Choroid plexus epithelial cell (primary cell): ENCODE measurements at regions not wholly inside any gene's neighbourhood (a gene's known extent, or its start where the extent isn't known, plus 50 kb on each side); places are given as distances from the start of the nearest gene placed in this dataset.

Experiments used
- DNase-seq: peaks from one replicate; pipeline ENCODE4 v3.0.0-alpha.2; 2010; ENCODE audit warnings: low read depth
- H3K4me3 ChIP-seq: 2 replicates; pipeline ENCODE4 v1.5.1; 2011; ENCODE audit warnings: low read depth, mild to moderate bottlenecking, control low read depth, low read length, moderate library complexity
- TF ChIP-seq, protein P1 (sequence below): conservative IDR thresholded peaks from 2 replicates; pipeline ENCODE4 v1.5.1; 2011; ENCODE audit warnings: low read depth, mild to moderate bottlenecking, control low read depth, inconsistent platforms, low read length, moderate library complexity

DNA sequence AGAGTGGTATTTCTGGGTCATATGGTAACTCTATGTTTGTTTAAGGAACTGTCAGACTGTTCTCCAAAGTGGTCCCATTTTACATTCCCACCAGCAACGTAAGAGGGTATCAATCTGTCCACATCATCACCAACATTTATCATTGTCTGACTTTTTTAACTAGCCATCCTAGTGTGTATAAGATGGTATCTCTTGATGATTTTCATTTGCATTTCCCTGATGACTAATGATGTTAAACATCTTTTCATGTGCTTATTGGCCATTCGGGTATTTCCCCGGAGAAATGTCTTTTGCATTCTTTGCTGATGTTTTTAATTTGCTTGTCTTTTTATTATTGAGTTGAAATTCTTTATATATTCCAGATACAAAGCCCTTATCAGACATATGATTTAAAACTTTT lies 370.1 kb upstream of the NR5A2 start:
- TF ChIP-seq, protein P1, sequence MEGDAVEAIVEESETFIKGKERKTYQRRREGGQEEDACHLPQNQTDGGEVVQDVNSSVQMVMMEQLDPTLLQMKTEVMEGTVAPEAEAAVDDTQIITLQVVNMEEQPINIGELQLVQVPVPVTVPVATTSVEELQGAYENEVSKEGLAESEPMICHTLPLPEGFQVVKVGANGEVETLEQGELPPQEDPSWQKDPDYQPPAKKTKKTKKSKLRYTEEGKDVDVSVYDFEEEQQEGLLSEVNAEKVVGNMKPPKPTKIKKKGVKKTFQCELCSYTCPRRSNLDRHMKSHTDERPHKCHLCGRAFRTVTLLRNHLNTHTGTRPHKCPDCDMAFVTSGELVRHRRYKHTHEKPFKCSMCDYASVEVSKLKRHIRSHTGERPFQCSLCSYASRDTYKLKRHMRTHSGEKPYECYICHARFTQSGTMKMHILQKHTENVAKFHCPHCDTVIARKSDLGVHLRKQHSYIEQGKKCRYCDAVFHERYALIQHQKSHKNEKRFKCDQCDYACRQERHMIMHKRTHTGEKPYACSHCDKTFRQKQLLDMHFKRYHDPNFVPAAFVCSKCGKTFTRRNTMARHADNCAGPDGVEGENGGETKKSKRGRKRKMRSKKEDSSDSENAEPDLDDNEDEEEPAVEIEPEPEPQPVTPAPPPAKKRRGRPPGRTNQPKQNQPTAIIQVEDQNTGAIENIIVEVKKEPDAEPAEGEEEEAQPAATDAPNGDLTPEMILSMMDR = no peak
- H3K4me3 ChIP-seq = no peak overlapping the region

DNA sequence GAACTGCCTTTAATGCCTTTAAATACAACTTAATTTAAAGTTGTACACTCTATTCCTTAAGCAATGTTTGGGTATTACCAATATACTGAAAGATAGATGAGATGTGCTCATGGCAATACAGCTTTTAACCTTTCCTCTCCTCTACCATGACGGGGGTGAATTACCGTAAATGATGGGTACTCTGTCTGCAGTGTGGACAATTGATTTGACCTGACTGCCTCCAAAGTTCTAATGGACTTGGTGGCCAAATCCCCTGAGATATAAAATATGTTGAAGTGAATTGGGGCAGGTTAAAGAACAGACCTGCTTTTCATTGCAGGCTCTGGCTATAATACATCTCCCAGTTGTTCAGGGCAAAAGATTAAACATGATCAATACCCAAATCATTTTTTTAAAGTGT lies 367.4 kb upstream of the NR5A2 start:
- no peak overlapping the region for H3K4me3 ChIP-seq
- DNase-seq = no peak
- TF ChIP-seq, protein P1 = no peak

More for the DNA sequence above, 370.1 kb upstream of the NR5A2 start:
- DNase-seq = no peak

DNA sequence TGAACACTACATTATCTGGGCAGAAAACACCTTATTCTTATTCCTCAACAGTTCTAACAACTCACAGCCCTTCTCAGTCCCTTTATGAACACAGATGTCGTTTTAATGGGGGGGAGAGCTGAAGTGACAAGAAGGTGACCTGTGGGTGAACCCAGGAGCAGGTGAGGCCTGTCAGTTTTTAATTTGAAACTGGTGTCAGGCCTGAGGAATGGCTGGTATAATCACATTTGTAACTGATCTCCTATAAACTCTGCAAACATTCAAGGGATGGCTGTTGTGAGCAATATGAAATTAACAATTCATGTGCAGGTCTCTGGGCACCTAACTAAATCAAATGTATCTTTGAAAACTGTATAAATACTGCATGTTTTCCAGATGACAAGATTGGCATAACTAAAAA lies 362.1 kb upstream of the NR5A2 start:
- H3K4me3 ChIP-seq = no peak overlapping the region
- DNase-seq = no peak
- TF ChIP-seq, protein P1 = no peak

DNA sequence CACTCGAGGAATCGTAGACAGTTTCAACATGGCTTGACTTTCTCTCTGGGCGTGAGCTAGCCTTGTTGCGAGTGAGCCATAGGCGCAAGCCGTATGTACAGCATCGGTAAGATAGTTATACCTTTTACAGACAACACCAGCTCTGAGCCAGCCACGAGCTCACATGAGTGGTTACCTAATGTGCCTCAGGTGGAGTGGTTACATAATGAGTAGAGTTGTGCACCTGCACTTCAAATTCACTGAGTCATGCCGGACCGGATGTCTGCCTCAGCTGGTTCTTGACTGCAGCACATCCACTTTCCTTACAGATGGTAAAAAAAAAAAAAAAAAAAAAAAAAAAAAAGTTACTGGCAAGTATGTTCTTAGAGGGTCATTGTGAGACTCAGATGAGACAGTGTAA lies 360.4 kb upstream of the NR5A2 start:
- DNase-seq = no peak
- TF ChIP-seq, protein P1 = no peak

DNA sequence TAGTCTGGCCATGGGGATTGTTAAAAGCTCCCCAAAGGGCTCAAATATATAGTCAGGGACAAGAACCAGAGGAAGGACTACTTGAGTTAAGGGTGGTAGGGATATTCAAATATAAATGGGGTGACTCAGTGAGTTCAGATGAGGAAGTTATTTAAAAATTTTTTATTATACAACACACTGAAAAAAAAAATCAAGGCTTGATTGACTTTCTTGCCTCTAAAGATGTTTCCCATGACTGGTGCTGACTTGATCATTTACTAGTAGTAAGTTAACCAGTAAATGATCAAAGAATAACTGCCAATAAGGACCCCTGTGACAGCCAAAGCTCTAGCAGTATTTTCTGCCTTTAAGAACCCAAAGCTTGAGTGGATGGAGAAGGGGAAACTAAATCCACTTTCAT lies 357.6 kb upstream of the NR5A2 start:
- TF ChIP-seq, protein P1 = no peak
- no peak for DNase-seq

More for the DNA sequence above, 360.4 kb upstream of the NR5A2 start:
- H3K4me3 ChIP-seq = no peak overlapping the region

DNA sequence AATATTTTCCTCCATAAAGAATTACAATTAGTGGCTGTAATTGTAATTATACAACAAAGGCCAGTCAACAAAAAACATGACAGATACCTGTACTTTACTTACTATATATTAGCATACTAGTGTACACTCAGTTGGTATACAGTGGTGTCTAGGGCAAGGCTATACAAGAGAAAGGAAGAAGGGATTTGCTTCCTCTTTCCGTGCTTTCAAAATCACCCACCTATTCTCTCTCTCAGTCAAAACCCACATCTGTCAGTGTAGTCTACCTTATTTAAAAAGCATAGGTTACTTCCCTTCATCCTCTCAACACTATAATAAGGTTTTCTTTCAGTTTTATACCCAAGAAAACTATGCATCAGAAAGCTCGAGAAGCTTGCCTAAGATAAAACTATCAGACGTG lies 355.8 kb upstream of the NR5A2 start:
- TF ChIP-seq, protein P1 = no peak
- H3K4me3 ChIP-seq = no peak overlapping the region
- DNase-seq = no peak

More for the DNA sequence above, 357.6 kb upstream of the NR5A2 start:
- H3K4me3 ChIP-seq = no peak overlapping the region

DNA sequence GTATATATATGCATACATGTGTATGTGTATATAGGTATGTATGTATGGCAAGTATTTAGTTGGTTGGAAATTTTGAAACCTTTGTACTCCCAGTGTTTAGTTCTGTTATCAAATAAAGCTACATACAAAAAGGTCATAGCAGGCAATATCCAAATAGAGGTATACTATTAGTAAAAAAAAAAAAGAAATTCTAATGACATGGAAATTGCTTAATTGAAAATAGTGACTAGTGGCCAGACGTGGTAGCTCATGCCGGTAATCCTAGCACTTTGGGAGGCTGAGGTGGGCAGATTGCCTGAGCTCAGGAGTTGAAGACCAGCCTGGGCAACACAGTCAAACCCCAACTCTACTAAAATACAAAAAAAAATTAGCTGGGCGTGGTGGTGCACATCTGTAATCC lies 351.6 kb upstream of the NR5A2 start:
- TF ChIP-seq, protein P1 = no peak
- DNase-seq = no peak
- no peak overlapping the region for H3K4me3 ChIP-seq
